HL-60 (cell line): ENCODE measurements at regions not wholly inside any gene's neighbourhood (a gene's known extent, or its start where the extent isn't known, plus 50 kb on each side); places are given as distances from the start of the nearest gene placed in this dataset.

Experiments used
- CTCF ChIP-seq: IDR thresholded peaks from one replicate; pipeline ENCODE4 v1.5.1; 2011; ENCODE audit warnings: low read length, control low read depth, inconsistent platforms; ENCODE audit not compliant: insufficient read depth
- GABPA ChIP-seq: IDR thresholded peaks from 2 replicates; pipeline ENCODE4 v1.6.1; 2012; ENCODE audit warnings: low read depth
- POLR2AphosphoS5 ChIP-seq: IDR thresholded peaks from 2 replicates; pipeline ENCODE4 v1.6.1; 2012; ENCODE audit warnings: low read depth
- SPI1 ChIP-seq: IDR thresholded peaks from 2 replicates; pipeline ENCODE4 v1.6.1; 2012; ENCODE audit warnings: low read depth, mild to moderate bottlenecking, borderline replicate concordance

GRCh38 chr5:166581826-166582225, 1709.6 kb upstream of the WWC1 start:
- TF ChIP-seq SPI1 = no peak
- no peak for TF ChIP-seq POLR2AphosphoS5
- TF ChIP-seq CTCF = no peak
- TF ChIP-seq GABPA = no peak
